H9 (cell line): ENCODE measurements at regions not wholly inside any gene's neighbourhood (a gene's known extent, or its start where the extent isn't known, plus 50 kb on each side); places are given as distances from the start of the nearest gene placed in this dataset.

ENCODE experiments used
- DNase-seq: peaks from one replicate; pipeline ENCODE4 v3.0.0-alpha.2; 2017
- H2AFZ ChIP-seq: one replicate; pipeline ENCODE4 v1.6.1; 2013; ENCODE audit warnings: mild to moderate bottlenecking, low read length, control low read depth, moderate library complexity
- H2AK5ac ChIP-seq: 2 replicates; pipeline ENCODE4 v1.6.1; 2013; ENCODE audit warnings: low read length, control low read depth, mixed read lengths; ENCODE audit not compliant: insufficient read length
- H2BK120ac ChIP-seq: one replicate; pipeline ENCODE4 v1.6.1; 2013; ENCODE audit warnings: low read depth, mild to moderate bottlenecking, low read length, control low read depth, inconsistent platforms; ENCODE audit not compliant: poor library complexity, severe bottlenecking
- H2BK12ac ChIP-seq: 2 replicates; pipeline ENCODE4 v1.6.1; 2013; ENCODE audit warnings: low read length, control low read depth, mixed read lengths, low read depth; ENCODE audit not compliant: insufficient read length
- H2BK15ac ChIP-seq: 2 replicates; pipeline ENCODE4 v1.6.1; 2013; ENCODE audit warnings: low read depth, low read length, control low read depth
- H2BK20ac ChIP-seq: one replicate; pipeline ENCODE4 v1.6.1; 2013; ENCODE audit warnings: low read depth, mild to moderate bottlenecking, low read length, control low read depth, inconsistent platforms; ENCODE audit not compliant: poor library complexity, severe bottlenecking
- H2BK5ac ChIP-seq: 2 replicates; pipeline ENCODE4 v1.6.1; 2013; ENCODE audit warnings: low read length, control low read depth, mixed read lengths; ENCODE audit not compliant: insufficient read length
- H3K14ac ChIP-seq: 2 replicates; pipeline ENCODE4 v1.6.1; 2013; ENCODE audit warnings: low read length, control low read depth; ENCODE audit not compliant: insufficient read depth
- H3K18ac ChIP-seq: 2 replicates; pipeline ENCODE4 v1.6.1; 2013; ENCODE audit warnings: low read depth, mild to moderate bottlenecking, mixed read lengths, low read length, control low read depth; ENCODE audit not compliant: insufficient read length
- H3K23ac ChIP-seq: 2 replicates; pipeline ENCODE4 v1.6.1; 2013; ENCODE audit warnings: low read length, control low read depth, mixed read lengths, low read depth; ENCODE audit not compliant: insufficient read length
- H3K23me2 ChIP-seq: 2 replicates; pipeline ENCODE4 v1.6.1; 2013; ENCODE audit warnings: low read depth, mild to moderate bottlenecking, mixed read lengths, low read length, control low read depth; ENCODE audit not compliant: insufficient read length, poor library complexity, severe bottlenecking
- H3K27ac ChIP-seq: 2 replicates; pipeline ENCODE4 v1.5.1; 2013; ENCODE audit warnings: low read length, control low read depth, mixed read lengths, low read depth; ENCODE audit not compliant: insufficient read length
- H3K27me3 ChIP-seq: 2 replicates; pipeline ENCODE4 v1.6.1; 2013; ENCODE audit warnings: low read length, control low read depth, inconsistent platforms; ENCODE audit not compliant: insufficient read depth
- H3K4ac ChIP-seq: 2 replicates; pipeline ENCODE4 v1.6.1; 2013; ENCODE audit warnings: low read depth, mild to moderate bottlenecking, control low read depth, inconsistent platforms, low read length, moderate library complexity
- H3K4me1 ChIP-seq: 2 replicates; pipeline ENCODE4 v1.6.1; 2013; ENCODE audit warnings: low read length, control low read depth, inconsistent platforms; ENCODE audit not compliant: insufficient read depth
- H3K4me2 ChIP-seq: 2 replicates; pipeline ENCODE4 v1.6.1; 2013; ENCODE audit warnings: low read length, control low read depth, mixed read lengths; ENCODE audit not compliant: insufficient read length, insufficient read depth
- H3K56ac ChIP-seq: 2 replicates; pipeline ENCODE4 v1.6.1; 2013; ENCODE audit warnings: low read depth, mild to moderate bottlenecking, mixed read lengths, low read length, control low read depth; ENCODE audit not compliant: insufficient read length
- H3K79me1 ChIP-seq: 2 replicates; pipeline ENCODE4 v1.6.1; 2013; ENCODE audit warnings: low read depth, mild to moderate bottlenecking, moderate library complexity, low read length, control low read depth, inconsistent platforms; ENCODE audit not compliant: insufficient read depth, poor library complexity, severe bottlenecking
- H3K79me2 ChIP-seq: 2 replicates; pipeline ENCODE4 v1.6.1; 2013; ENCODE audit warnings: low read length, control low read depth, inconsistent platforms; ENCODE audit not compliant: insufficient read depth
- H3K9ac ChIP-seq: 2 replicates; pipeline ENCODE4 v1.6.1; 2013; ENCODE audit warnings: low read length, control low read depth, mixed read lengths; ENCODE audit not compliant: insufficient read length; ENCODE audit errors: extremely low read depth
- H3K9me3 ChIP-seq: one replicate; pipeline ENCODE4 v1.6.1; 2013; ENCODE audit warnings: low read depth, low read length, inconsistent platforms; ENCODE audit not compliant: control insufficient read depth
- H3T11ph ChIP-seq: one replicate; pipeline ENCODE4 v1.6.1; 2013; ENCODE audit warnings: mild to moderate bottlenecking, low read length, control low read depth, inconsistent platforms
- H4K20me1 ChIP-seq: one replicate; pipeline ENCODE4 v1.6.1; 2013; ENCODE audit not compliant: control insufficient read depth, insufficient read length, insufficient read depth
- H4K5ac ChIP-seq: 2 replicates; pipeline ENCODE4 v1.6.1; 2013; ENCODE audit warnings: low read depth, mild to moderate bottlenecking, mixed read lengths, low read length, control low read depth; ENCODE audit not compliant: insufficient read length
- H4K8ac ChIP-seq: replicated peaks from 2 replicates; pipeline ENCODE4 v1.6.1; 2013; ENCODE audit warnings: low read length, control low read depth, mixed read lengths, low read depth; ENCODE audit not compliant: insufficient read length
- H4K91ac ChIP-seq: 2 replicates; pipeline ENCODE4 v1.6.1; 2013; ENCODE audit warnings: low read depth, mild to moderate bottlenecking, moderate library complexity, mixed read lengths, low read length, control low read depth; ENCODE audit not compliant: insufficient read length
- H3K27ac Mint-ChIP-seq, 3 experiments: 2 replicates in 2 of 3; 3 replicates in 1 of 3; pipeline ENCODE4 v1.8.0; 2020 to 2021; ENCODE audit warnings: mixed read lengths in 3 of 3, mild to moderate bottlenecking in 1 of 3, moderate library complexity in 1 of 3
- H3K27me3 Mint-ChIP-seq: 2 replicates; pipeline ENCODE4 v1.8.0; 2021; ENCODE audit warnings: low read depth, mild to moderate bottlenecking, moderate library complexity, mixed read lengths
- H3K36me3 Mint-ChIP-seq, 3 experiments: 2 replicates in 2 of 3; 3 replicates in 1 of 3; pipeline ENCODE4 v1.8.0; 2020 to 2021; ENCODE audit warnings: low read depth in 3 of 3, mixed read lengths in 3 of 3; ENCODE audit not compliant: insufficient read depth in 1 of 3
- H3K4me1 Mint-ChIP-seq, 2 experiments: 2 replicates each; pipeline ENCODE4 v1.8.0; 2020; ENCODE audit warnings: mixed read lengths in 2 of 2
- H3K4me3 Mint-ChIP-seq, 2 experiments: 2 replicates in 1 of 2; 3 replicates in 1 of 2; pipeline ENCODE4 v1.8.0; 2020 to 2021; ENCODE audit warnings: mild to moderate bottlenecking in 2 of 2, mixed read lengths in 2 of 2, moderate library complexity in 1 of 2
- H3K9me3 Mint-ChIP-seq, 2 experiments: 2 replicates in 1 of 2; 3 replicates in 1 of 2; pipeline ENCODE4 v1.8.0; 2020; ENCODE audit warnings: mild to moderate bottlenecking in 2 of 2, mixed read lengths in 2 of 2, moderate library complexity in 1 of 2
- WGBS: extraction: QIAGEN DNeasy Blood & Tissue Kit; methylation state at CpG from one replicate; pipeline ENCODE4 v1.1.7; 2013; ENCODE audit warnings: missing lambda C conversion rate, low lambda C conversion rate, mixed read lengths; ENCODE audit not compliant: insufficient read length; ENCODE audit errors: extremely low coverage; 5-methylcytosine and 5-hydroxymethylcytosine counted together
- TF ChIP-seq, protein P1 (sequence below): fragments of 200-600 bp; sonication (generic); conservative IDR thresholded peaks from 3 replicates; pipeline ENCODE4 v1.8.0; 2021; ENCODE audit warnings: antibody characterized with exemption, mild to moderate bottlenecking

DNA sequence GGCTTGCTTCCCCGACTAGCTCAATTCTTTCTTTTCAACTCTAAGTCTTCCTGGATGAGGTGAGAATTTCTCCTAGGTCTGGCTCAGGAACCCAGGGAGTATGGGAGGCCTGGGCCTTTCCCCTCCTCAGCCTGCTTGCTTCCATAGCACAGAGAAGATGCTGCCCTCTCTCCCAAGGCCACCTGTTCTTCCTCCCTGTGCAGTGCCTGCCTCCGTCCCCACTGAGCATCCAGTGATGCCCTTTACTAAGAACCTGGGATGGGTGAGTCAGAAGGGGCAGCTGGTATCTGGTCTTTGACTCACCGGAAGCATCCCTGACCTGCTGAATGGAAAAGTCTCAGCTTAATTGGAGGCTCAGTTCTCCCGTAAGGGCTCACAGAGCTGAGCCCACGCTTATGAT, 607.9 kb downstream of the BUD13 start:
- H4K91ac ChIP-seq = no peak overlapping the region
- no peaks in the 10 kb centered on the region for H3K36me3 Mint-ChIP-seq
- DNase-seq = no peak
- no peak overlapping the region for H2BK5ac ChIP-seq
- H3K79me2 ChIP-seq = no peaks in the 10 kb centered on the region
- H3K9me3 Mint-ChIP-seq = no peaks in the 10 kb centered on the region
- no peak overlapping the region for H4K8ac ChIP-seq
- H2BK20ac ChIP-seq = no peak overlapping the region
- H3K23ac ChIP-seq = no peak overlapping the region
- H3K18ac ChIP-seq = peak overlapping the region; percentile 49
- no peak overlapping the region for H3K4me3 Mint-ChIP-seq
- no peaks in the 10 kb centered on the region for H3K4me1 ChIP-seq
- no peak overlapping the region for H3K56ac ChIP-seq
- no peak overlapping the region for H3T11ph ChIP-seq
- H2BK12ac ChIP-seq = no peak overlapping the region
- no peak overlapping the region for H3K27ac Mint-ChIP-seq
- no peak overlapping the region for H3K27ac ChIP-seq
- no peak overlapping the region for H4K5ac ChIP-seq
- TF ChIP-seq, protein P1, sequence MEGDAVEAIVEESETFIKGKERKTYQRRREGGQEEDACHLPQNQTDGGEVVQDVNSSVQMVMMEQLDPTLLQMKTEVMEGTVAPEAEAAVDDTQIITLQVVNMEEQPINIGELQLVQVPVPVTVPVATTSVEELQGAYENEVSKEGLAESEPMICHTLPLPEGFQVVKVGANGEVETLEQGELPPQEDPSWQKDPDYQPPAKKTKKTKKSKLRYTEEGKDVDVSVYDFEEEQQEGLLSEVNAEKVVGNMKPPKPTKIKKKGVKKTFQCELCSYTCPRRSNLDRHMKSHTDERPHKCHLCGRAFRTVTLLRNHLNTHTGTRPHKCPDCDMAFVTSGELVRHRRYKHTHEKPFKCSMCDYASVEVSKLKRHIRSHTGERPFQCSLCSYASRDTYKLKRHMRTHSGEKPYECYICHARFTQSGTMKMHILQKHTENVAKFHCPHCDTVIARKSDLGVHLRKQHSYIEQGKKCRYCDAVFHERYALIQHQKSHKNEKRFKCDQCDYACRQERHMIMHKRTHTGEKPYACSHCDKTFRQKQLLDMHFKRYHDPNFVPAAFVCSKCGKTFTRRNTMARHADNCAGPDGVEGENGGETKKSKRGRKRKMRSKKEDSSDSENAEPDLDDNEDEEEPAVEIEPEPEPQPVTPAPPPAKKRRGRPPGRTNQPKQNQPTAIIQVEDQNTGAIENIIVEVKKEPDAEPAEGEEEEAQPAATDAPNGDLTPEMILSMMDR = no peak
- H3K14ac ChIP-seq = no peak overlapping the region
- no peak overlapping the region for H3K4ac ChIP-seq
- H2AFZ ChIP-seq = no peak overlapping the region
- H3K27me3 Mint-ChIP-seq = no peaks in the 10 kb centered on the region
- H4K20me1 ChIP-seq = no peaks in the 10 kb centered on the region
- H3K23me2 ChIP-seq = no peaks in the 10 kb centered on the region
- H3K27me3 ChIP-seq = no peaks in the 10 kb centered on the region
- H2AK5ac ChIP-seq = no peak overlapping the region
- no peak overlapping the region for H3K9ac ChIP-seq
- H2BK120ac ChIP-seq = no peak overlapping the region
- H3K4me2 ChIP-seq = no peak overlapping the region
- no peak overlapping the region for H2BK15ac ChIP-seq
- H3K79me1 ChIP-seq = no peaks in the 10 kb centered on the region
- no peaks in the 10 kb centered on the region for H3K9me3 ChIP-seq
- no CpG with 5 or more reads among the region's 5 CpGs for WGBS
- H3K4me1 Mint-ChIP-seq = peaks cover 11 to 27% of the 10 kb centered on the region in 2 experiments
